ENCODE measurements at regions not wholly inside any gene's neighbourhood (a gene's known extent, or its start where the extent isn't known, plus 50 kb on each side); places are given as distances from the start of the nearest gene placed in this dataset.

GRCh38 chr17:56648321-56648720, 54.8 kb downstream of the NOG start:
- no peak for DNase-seq

DNA sequence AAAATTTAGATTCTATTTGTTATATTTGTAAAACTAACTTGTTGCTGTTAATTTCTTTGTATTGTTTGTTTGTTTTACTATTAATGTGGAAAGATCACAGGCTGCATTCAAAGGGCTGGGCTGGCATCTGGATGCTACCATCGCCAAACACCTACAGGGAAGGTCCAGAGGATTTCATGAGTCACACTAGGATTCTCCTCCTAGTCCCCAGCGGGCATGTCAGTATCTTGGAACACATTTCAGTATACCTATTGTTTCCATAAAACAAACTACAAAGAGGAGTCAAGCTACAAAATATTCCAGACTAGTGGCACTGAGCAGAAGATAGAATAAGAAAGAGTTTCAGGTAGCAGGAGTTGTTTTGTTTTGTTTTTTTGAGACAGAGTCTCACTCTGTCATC, 55.3 kb downstream of the NOG start:
- DNase-seq: no peak

DNA sequence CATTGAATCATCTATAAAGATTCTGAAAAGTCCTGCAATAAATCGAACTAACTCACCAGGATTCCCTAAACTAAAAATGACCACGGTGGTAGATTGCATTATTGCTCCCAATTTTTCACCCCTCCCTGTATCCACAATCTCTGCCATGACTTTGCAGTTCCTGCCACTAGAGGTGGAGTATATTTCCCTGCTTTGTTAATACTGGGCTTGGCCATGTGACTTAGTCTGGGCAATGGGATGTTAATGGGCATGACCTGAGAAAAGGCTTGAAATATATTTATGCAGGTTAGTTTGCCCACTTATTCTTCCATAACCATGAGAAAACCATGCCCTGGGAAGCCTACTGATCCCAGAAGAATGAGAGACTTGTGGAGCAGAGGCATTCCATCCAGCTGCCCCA, 59.1 kb downstream of the NOG start:
- DNase-seq: no peak

DNA sequence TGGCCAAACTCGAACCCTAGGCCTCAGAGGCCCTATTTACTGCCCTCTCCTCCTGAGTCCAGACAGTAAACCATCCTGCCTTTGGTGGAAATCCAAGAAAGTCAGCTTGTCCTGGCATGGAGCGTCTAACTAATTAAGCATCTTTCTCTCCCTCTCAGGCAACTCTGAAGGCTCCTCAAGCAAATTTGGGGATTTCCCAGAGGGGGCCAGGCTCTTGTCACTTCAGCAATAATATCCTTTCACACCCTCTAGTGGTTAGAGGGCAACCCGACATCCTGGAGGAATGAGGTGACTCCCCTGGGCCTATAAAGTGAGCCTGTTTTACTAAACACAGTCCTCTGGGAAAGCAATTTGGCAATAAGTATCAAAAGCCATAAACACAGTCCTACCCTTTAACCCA, 60.4 kb downstream of the NOG start:
- peak; percentile 75 for DNase-seq

GRCh38 chr17:56656701-56657327, 63.3 kb downstream of the NOG start:
- DNase-seq: peak; percentile 50

DNA sequence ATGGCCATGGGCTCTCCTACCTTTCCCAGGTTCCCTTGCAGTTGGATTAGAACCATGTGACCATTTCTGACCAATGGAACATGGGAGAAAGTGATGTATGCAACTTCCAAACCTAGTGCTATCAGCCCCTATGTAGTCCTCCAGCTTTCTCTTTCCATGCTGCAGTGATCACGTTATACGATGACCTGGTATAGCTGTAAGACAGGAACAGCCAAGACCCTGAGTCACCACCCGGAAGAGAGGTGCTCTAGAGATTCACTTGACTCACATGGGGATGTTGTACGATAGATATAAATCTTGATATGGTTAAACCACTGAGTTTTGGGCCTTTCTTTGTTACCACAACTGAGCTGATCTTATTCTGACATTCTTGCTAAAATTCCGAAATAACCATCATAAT, 65.1 kb downstream of the NOG start:
- no peak for DNase-seq

GRCh38 chr17:56659622-56660021, 66.1 kb downstream of the NOG start:
- DNase-seq: no peak

DNA sequence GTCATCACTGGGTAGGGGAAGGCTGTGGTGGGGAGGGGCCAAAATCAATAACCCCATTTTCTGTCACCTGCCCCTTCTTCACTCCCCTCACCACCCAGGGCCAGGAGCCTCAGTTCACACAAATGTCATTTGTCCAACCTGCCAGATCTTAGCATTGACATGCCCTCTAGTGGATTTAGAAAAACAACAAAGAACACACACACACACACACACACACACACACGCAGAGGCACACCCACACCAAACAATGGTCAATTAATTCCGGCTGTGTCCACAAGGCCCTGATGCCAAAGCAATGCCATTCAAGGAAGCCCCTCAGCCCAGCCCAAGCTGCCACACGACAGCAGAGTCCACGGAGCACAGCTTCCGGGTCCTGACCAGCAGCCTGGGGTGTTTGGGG, 68.4 kb downstream of the NOG start:
- DNase-seq: no peak

GRCh38 chr17:56665864-56666263, 72.4 kb downstream of the NOG start:
- no peak for DNase-seq

GRCh38 chr17:56667925-56668458, 74.5 kb downstream of the NOG start:
- no peak for DNase-seq

GRCh38 chr17:56672195-56672594, 78.7 kb downstream of the NOG start:
- DNase-seq: no peak

DNA sequence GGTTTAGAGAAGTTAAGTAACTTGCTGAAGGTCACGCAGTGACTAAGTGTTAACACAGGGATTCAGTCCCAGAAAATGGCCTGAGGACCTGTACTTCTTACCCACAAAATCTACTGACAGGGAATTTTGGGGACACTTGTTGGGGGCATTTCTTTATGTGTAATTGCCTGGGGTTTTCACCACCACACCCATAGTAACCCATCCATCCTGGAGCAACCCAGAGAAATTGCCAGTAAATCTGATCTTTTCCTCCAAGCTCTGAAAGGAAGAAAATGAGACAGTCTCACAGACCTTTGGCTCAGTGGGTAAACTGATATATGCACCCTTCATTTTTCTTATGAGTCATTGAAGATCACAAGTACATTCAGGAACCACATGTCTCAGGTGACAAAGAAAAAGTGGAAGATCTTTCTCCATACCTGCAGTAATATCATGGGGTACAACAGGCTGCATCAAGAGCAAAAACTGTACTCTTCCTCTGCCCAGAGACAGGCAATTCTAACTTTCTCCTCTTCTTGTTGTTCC, 81.0 kb downstream of the NOG start:
- DNase-seq: no peak

GRCh38 chr17:56675876-56676660, 82.6 kb downstream of the NOG start:
- DNase-seq: no peak

GRCh38 chr17:56676810-56677209, 83.3 kb downstream of the NOG start:
- DNase-seq: no peak

GRCh38 chr17:56678249-56679114, 85.0 kb downstream of the NOG start:
- no peak for DNase-seq

GRCh38 chr17:56679115-56679776, 85.7 kb downstream of the NOG start:
- peak; percentile 56 for DNase-seq

- peak; percentile 64 for DNase-seq
Measured at GRCh38 chr17:56679777-56680422, 86.4 kb downstream of the NOG start.

DNA sequence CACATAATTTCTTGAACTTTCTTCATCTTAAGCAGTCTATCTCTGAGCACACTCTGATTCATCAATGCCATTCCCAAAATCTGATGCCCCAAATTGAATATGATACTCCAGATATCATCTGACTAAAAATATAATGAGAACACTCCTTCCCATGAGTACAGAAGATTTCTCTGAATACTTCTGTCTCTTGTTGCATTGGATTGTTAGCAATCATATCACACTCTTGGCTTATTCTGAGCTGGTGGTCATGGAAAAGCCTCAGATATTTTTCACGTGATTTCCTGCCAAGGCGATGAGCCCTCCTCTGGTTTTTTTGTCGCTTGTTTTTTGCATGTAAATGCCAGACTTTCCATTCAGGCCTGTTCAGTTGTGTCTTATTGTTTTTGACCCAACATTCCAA, 87.2 kb downstream of the NOG start:
- no peak for DNase-seq

GRCh38 chr17:56681561-56682266, 88.2 kb downstream of the NOG start:
- peak; percentile 88 for DNase-seq

DNA sequence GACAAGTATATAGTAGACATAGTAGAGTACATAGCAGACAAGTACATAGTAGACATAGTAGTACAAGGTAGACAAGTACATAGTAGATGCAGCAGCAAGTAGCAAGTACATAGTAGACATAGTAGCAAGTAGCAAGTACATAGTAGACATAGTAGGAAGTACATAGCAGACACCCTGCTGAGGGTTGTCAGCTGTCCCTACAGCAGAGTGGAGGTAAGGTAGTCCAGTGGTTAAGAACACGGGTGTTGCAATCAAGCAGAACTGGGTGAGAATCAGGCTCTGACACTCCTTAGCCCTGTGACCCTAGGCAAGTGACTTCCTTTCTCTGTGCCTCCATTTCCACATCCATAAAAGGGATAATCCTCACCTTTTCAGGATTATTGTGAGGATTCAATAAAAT, 94.7 kb downstream of the NOG start:
- no peak for DNase-seq
